ENCODE measurements at regions not wholly inside any gene's neighbourhood (a gene's known extent, or its start where the extent isn't known, plus 50 kb on each side); places are given as distances from the start of the nearest gene placed in this dataset.
"Not testable (repeated sequence)": the region's sequence is repeated elsewhere in the genome, so short reads cannot be mapped to it uniquely, and the experiment has no call there.

GRCh38 chr9:33623658-33624586 lies 99.9 kb downstream of the ANKRD18B start:
- Histone ChIP-seq H3K9me3 (no peaks in the 10 kb centered on the region), H3K27me3 (no peaks in the 10 kb centered on the region), H3K27ac (no peak overlapping the region), H3K36me3 (no peaks in the 10 kb centered on the region), H3K4me1 (peaks cover 3 to 5% (median 5%) of the 10 kb centered on the region in 4 donors), H3K4me3 (no peak overlapping the region)
- ATAC-seq (ENCODE audit: low FRiP score in 2 of 2) = peak; percentile 89 to 93
- 19 to 24% methylated on average over 18 to 20 of the region's 20 CpGs for WGBS, 2 donors
- TF ChIP-seq, protein P1, sequence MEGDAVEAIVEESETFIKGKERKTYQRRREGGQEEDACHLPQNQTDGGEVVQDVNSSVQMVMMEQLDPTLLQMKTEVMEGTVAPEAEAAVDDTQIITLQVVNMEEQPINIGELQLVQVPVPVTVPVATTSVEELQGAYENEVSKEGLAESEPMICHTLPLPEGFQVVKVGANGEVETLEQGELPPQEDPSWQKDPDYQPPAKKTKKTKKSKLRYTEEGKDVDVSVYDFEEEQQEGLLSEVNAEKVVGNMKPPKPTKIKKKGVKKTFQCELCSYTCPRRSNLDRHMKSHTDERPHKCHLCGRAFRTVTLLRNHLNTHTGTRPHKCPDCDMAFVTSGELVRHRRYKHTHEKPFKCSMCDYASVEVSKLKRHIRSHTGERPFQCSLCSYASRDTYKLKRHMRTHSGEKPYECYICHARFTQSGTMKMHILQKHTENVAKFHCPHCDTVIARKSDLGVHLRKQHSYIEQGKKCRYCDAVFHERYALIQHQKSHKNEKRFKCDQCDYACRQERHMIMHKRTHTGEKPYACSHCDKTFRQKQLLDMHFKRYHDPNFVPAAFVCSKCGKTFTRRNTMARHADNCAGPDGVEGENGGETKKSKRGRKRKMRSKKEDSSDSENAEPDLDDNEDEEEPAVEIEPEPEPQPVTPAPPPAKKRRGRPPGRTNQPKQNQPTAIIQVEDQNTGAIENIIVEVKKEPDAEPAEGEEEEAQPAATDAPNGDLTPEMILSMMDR (IDR thresholded peaks at IDR 0.05) = peak; percentile 81 to 91 (median 88)
- TF ChIP-seq EP300 (IDR thresholded peaks at IDR 0.05) = no peak
- DNase-seq = peak; percentile 59 to 82

DNA sequence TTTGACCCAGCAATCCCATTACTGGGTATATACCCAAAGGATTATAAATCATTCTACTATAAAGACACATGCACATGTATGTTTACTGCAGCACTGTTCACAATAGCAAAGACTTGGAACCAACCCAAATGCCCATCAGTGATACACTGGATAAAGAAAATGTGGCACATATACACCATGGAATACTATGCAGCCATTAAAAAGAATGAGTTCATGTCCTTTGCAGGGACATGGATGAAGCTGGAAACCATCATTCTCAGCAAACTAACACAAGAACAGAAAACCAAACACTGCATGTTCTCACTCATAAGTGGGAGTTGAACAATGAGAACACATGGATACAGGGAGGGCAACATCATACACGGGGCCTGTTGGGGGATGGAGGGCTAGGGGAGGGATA lies 104.3 kb downstream of the ANKRD18B start:
- H3K9me3 ChIP-seq; DNase-seq; H3K4me3 ChIP-seq; H3K27ac ChIP-seq; H3K36me3 ChIP-seq; H3K27me3 ChIP-seq; ATAC-seq (ENCODE audit: low FRiP score in 2 of 2); H3K4me1 ChIP-seq: not testable (repeated sequence)
- 67 to 69% methylated on average over 1 of the region's 1 CpG for WGBS, 2 donors

- Histone ChIP-seq H3K4me1 (peaks cover 2 to 3% (median 3%) of the 10 kb centered on the region in 4 donors), H3K4me3 (no peak overlapping the region), H3K36me3 (no peaks in the 10 kb centered on the region), H3K27me3 (no peaks in the 10 kb centered on the region), H3K9me3 (no peaks in the 10 kb centered on the region), H3K27ac (no peak overlapping the region)
- peak in 1 of 2 donors; percentile 55 for DNase-seq
- no peak for ATAC-seq (ENCODE audit: low FRiP score in 2 of 2)
- TF ChIP-seq, protein P1 (IDR thresholded peaks at IDR 0.05) = no peak
- no peak for TF ChIP-seq POLR2A (IDR thresholded peaks at IDR 0.05)
- no peak for TF ChIP-seq EP300 (IDR thresholded peaks at IDR 0.05)
- no peak for TF ChIP-seq POLR2AphosphoS5 (IDR thresholded peaks at IDR 0.05)
- 63 to 67% methylated on average over 6 of the region's 6 CpGs for WGBS, 2 donors
Observed at GRCh38 chr9:33628865-33629410, 104.9 kb downstream of the ANKRD18B start.

DNA sequence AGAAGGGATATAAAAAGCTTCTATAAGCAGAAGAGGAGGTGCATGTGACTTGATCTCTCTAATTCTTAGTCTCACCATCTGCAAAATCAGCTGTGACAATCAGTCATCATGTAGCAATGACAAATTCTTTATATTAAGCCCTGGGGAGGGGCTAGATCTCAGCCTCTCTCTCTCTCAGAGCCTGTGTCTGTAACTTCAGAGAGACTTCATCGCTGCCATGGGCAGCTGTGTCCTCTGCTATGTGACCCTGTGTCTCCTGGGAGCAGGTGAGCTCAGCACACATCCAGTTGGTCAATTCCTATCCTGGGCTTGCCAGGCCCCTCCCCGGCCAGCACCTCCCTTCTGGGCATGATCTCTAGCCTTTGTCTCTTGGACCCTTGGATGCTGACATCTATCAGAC lies 109.6 kb downstream of the ANKRD18B start:
- no peak for ATAC-seq (ENCODE audit: low FRiP score in 2 of 2)
- Histone ChIP-seq H3K27ac (no peak overlapping the region), H3K36me3 (no peaks in the 10 kb centered on the region), H3K4me1 (peaks cover 0 to 7% (median 0%) of the 10 kb centered on the region in 4 donors), H3K9me3 (no peaks in the 10 kb centered on the region), H3K4me3 (no peak overlapping the region), H3K27me3 (no peaks in the 10 kb centered on the region)
- no peak for DNase-seq
- no peak for TF ChIP-seq POLR2AphosphoS5 (IDR thresholded peaks at IDR 0.05)
- no peak for TF ChIP-seq EP300 (IDR thresholded peaks at IDR 0.05)
- TF ChIP-seq, protein P1 (IDR thresholded peaks at IDR 0.05) = no peak
- TF ChIP-seq POLR2A (IDR thresholded peaks at IDR 0.05) = no peak
- WGBS, 2 donors = 62 to 71% methylated on average over 2 of the region's 2 CpGs

DNA sequence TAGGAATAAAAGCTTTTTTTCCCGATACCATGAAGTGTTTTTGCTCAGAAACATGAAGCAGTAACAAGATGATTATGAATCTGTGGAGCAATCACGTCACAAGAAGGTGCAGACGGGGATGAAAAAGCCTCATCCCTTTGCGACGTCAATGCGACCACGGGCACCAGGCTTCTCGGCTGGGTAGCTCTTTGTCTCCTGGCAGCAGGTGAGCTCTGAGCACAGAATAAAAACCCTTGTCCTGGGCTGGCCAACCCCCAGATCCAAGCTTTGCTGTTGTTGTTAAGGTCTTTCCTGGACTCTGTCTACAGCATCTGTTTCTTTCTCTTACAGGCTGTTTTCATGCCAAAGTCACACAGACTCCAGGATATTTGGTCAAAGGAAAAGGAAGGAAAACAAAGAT lies 113.8 kb downstream of the ANKRD18B start:
- no peak overlapping the region for H3K27ac ChIP-seq
- H3K27me3 ChIP-seq = no peaks in the 10 kb centered on the region
- TF ChIP-seq, protein P1 (IDR thresholded peaks at IDR 0.05) = no peak
- H3K9me3 ChIP-seq = no peaks in the 10 kb centered on the region
- H3K4me3 ChIP-seq = no peak overlapping the region
- DNase-seq (no peak), ATAC-seq (ENCODE audit: low FRiP score in 2 of 2) (no peak)
- 31 to 39% methylated on average over 8 of the region's 8 CpGs for WGBS, 2 donors
- H3K4me1 ChIP-seq = peaks cover 0 to 7% (median 0%) of the 10 kb centered on the region in 4 donors
- H3K36me3 ChIP-seq = no peaks in the 10 kb centered on the region

All from upper lobe of left lung (tissue), 6 donors.